Parathyroid adenoma (tissue), 2 donors: ENCODE measurements at regions not wholly inside any gene's neighbourhood (a gene's known extent, or its start where the extent isn't known, plus 50 kb on each side); places are given as distances from the start of the nearest gene placed in this dataset.

Source experiments
- H2AFZ ChIP-seq: fragments of 300-600 bp; sonication (generic); one replicate; pipeline ENCODE4 v1.7.0; 2017; ENCODE audit warnings: antibody characterized with exemption, mild to moderate bottlenecking
- H3K27ac ChIP-seq: fragments of 300-600 bp; sonication (generic); one replicate; pipeline ENCODE4 v1.7.0; 2017
- H3K27me3 ChIP-seq: fragments of 300-600 bp; sonication (generic); one replicate; pipeline ENCODE4 v1.7.0; 2017; ENCODE audit warnings: low read length; ENCODE audit not compliant: control insufficient read depth, insufficient read depth
- H3K36me3 ChIP-seq: fragments of 300-600 bp; sonication (generic); one replicate; pipeline ENCODE4 v1.7.0; 2017; ENCODE audit warnings: low read length; ENCODE audit not compliant: control insufficient read depth, insufficient read depth
- H3K4me1 ChIP-seq: fragments of 300-600 bp; sonication (generic); one replicate; pipeline ENCODE4 v1.7.0; 2017; ENCODE audit warnings: control low read depth
- H3K4me2 ChIP-seq: fragments of 300-600 bp; sonication (generic); one replicate; pipeline ENCODE4 v1.7.0; 2017; ENCODE audit warnings: low read length
- H3K4me3 ChIP-seq: fragments of 300-600 bp; sonication (generic); one replicate; pipeline ENCODE4 v1.7.0; 2017; ENCODE audit warnings: low read depth, low read length
- H3K79me2 ChIP-seq: fragments of 300-600 bp; sonication (generic); one replicate; pipeline ENCODE4 v1.7.0; 2017; ENCODE audit warnings: control low read depth
- H3K9ac ChIP-seq: fragments of 300-600 bp; sonication (generic); one replicate; pipeline ENCODE4 v1.7.0; 2017; ENCODE audit warnings: mild to moderate bottlenecking
- H3K9me3 ChIP-seq: fragments of 300-600 bp; sonication (generic); one replicate; pipeline ENCODE4 v1.7.0; 2017; ENCODE audit warnings: low read length; ENCODE audit not compliant: control insufficient read depth
- TF ChIP-seq, protein P1 (sequence below): fragments of 300-600 bp; sonication (generic); IDR thresholded peaks from one replicate; pipeline ENCODE4 v1.7.0; 2017; ENCODE audit warnings: antibody characterized with exemption, mild to moderate bottlenecking
- donor health status: primary hyperparathyroidism.

- no peak overlapping the region for H3K9ac ChIP-seq
- H3K4me3 ChIP-seq: no peak overlapping the region
- no peaks in the 10 kb centered on the region for H3K27me3 ChIP-seq
- no peaks in the 10 kb centered on the region for H3K79me2 ChIP-seq
- no peaks in the 10 kb centered on the region for H3K36me3 ChIP-seq
- H3K9me3 ChIP-seq: no peaks in the 10 kb centered on the region
- H3K4me1 ChIP-seq: no peaks in the 10 kb centered on the region
- TF ChIP-seq, protein P1, sequence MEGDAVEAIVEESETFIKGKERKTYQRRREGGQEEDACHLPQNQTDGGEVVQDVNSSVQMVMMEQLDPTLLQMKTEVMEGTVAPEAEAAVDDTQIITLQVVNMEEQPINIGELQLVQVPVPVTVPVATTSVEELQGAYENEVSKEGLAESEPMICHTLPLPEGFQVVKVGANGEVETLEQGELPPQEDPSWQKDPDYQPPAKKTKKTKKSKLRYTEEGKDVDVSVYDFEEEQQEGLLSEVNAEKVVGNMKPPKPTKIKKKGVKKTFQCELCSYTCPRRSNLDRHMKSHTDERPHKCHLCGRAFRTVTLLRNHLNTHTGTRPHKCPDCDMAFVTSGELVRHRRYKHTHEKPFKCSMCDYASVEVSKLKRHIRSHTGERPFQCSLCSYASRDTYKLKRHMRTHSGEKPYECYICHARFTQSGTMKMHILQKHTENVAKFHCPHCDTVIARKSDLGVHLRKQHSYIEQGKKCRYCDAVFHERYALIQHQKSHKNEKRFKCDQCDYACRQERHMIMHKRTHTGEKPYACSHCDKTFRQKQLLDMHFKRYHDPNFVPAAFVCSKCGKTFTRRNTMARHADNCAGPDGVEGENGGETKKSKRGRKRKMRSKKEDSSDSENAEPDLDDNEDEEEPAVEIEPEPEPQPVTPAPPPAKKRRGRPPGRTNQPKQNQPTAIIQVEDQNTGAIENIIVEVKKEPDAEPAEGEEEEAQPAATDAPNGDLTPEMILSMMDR: no peak
- H3K4me2 ChIP-seq: no peak overlapping the region
- no peak overlapping the region for H2AFZ ChIP-seq
- H3K27ac ChIP-seq: no peak overlapping the region
Observed at GRCh38 chr2:149662556-149662955, 75.0 kb upstream of the MMADHC start.

DNA sequence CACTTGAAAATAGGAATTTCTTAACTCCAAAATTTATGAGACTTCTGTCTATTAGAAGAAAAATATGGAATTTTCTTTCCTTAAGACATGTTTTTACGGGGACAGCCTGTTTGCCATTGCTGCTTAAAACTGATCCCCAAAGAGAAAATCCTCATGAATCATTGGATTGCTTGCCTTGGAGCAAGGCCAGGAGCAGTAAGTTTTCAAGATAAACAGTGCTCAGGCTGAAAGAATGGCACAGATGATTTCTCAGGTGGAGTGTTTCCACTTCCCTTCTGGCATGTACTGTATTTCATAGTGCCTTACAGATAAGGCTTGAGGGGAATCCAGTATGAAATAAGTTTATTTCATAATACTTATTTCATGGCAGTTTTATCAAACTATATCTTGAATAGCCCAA is 74.3 kb upstream of the MMADHC start:
- Histone ChIP-seq H3K4me3 (no peak overlapping the region), H3K36me3 (no peaks in the 10 kb centered on the region), H3K4me1 (no peaks in the 10 kb centered on the region), H2AFZ (no peak overlapping the region), H3K27me3 (no peaks in the 10 kb centered on the region), H3K4me2 (no peak overlapping the region), H3K79me2 (no peaks in the 10 kb centered on the region), H3K27ac (no peak overlapping the region), H3K9me3 (no peaks in the 10 kb centered on the region), H3K9ac (no peak overlapping the region)
- TF ChIP-seq, protein P1: no peak

DNA sequence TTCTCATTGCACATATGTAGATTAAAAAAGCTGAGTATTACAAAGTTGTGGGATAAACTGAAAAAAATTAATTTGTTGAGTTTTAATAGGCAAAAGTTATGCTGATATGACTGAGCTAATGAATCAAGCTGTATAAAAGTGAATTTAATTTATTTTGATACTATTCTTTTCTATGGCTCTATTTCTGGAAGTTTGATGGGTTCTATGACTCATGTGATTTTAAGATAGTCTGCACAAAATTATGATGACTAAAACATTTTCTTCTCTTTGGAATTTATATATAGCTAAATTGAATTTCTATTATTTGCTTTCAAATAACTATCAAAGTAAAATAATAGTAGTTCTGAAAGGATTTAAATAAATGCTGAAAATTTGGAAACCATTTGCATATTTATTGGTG is 71.0 kb upstream of the MMADHC start:
- no peak overlapping the region for H3K27ac ChIP-seq
- H3K9me3 ChIP-seq: no peaks in the 10 kb centered on the region
- no peaks in the 10 kb centered on the region for H3K36me3 ChIP-seq
- H2AFZ ChIP-seq: no peak overlapping the region
- H3K4me2 ChIP-seq: no peak overlapping the region
- TF ChIP-seq, protein P1: no peak
- H3K79me2 ChIP-seq: no peaks in the 10 kb centered on the region
- H3K4me1 ChIP-seq: no peaks in the 10 kb centered on the region
- H3K4me3 ChIP-seq: no peak overlapping the region
- H3K27me3 ChIP-seq: no peaks in the 10 kb centered on the region
- no peak overlapping the region for H3K9ac ChIP-seq

- Histone ChIP-seq H3K36me3 (no peaks in the 10 kb centered on the region), H3K4me1 (no peaks in the 10 kb centered on the region), H2AFZ (no peak overlapping the region), H3K79me2 (no peaks in the 10 kb centered on the region), H3K27me3 (no peaks in the 10 kb centered on the region), H3K4me2 (no peak overlapping the region), H3K9me3 (no peaks in the 10 kb centered on the region), H3K4me3 (no peak overlapping the region), H3K9ac (no peak overlapping the region), H3K27ac (no peak overlapping the region)
- TF ChIP-seq, protein P1: no peak
Observed at GRCh38 chr2:149657401-149658040, 69.9 kb upstream of the MMADHC start.

DNA sequence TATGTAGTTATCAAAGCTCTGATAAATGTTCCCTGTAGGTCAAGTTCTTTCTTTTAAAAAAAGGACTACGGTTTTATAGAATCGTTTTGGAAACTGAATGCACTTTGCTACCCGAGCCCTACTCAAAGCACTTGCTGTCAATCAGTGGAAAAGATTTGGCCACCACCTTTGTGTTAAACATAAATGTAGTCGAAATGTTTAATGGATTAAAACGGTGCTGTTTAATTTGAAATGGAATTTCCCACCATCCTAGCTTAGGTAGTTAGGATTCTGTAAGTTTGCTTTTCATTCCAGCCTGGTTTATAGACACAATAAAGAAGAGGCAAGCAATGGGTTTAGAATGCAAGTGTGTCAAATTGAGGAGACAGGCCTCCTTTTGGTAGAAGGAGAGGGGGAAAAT is 69.4 kb upstream of the MMADHC start:
- Histone ChIP-seq H3K4me1 (no peaks in the 10 kb centered on the region), H3K36me3 (no peaks in the 10 kb centered on the region), H3K9ac (no peak overlapping the region), H3K79me2 (no peaks in the 10 kb centered on the region), H2AFZ (no peak overlapping the region), H3K27me3 (no peaks in the 10 kb centered on the region), H3K27ac (no peak overlapping the region), H3K4me2 (no peak overlapping the region), H3K4me3 (no peak overlapping the region), H3K9me3 (no peaks in the 10 kb centered on the region)
- TF ChIP-seq, protein P1: no peak
